ENCODE measurements at regions not wholly inside any gene's neighbourhood (a gene's known extent, or its start where the extent isn't known, plus 50 kb on each side); places are given as distances from the start of the nearest gene placed in this dataset.

DNA sequence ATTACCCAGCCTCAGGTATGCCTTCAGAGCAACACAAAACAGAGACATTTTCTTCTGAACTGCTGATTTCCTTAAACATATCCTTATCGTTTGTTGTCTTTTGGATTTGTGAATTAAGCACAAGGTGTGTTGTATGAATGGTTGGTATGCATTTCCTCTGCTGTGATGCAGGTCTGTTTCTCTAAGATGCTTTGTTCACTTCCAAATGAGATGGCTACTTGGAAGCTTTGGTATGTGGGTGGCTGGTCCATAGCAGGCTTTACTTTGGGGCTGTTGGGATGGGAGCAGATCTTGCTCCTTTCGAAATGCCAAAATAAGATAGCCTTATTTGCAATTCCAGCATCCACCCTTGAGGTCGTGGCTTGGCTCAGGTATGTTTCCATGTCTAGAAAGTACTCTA, 257.2 kb downstream of the INSIG2 start:
- H3K27me3 ChIP-seq (ENCODE audit: insufficient read depth, low read depth, low read length), result no peaks in the 10 kb centered on the region
- H3K27ac ChIP-seq (ENCODE audit: low read length), result no peak overlapping the region
- no peaks in the 10 kb centered on the region for H3K36me3 ChIP-seq (ENCODE audit: insufficient read depth, low read length)
- H3F3A ChIP-seq (ENCODE audit: insufficient read depth, low read length, poor library complexity, severe bottlenecking), result no peaks in the 10 kb centered on the region
- no peak overlapping the region for H2AFZ ChIP-seq (ENCODE audit: low read depth, low read length)
- H3K79me2 ChIP-seq (replicated peaks; ENCODE audit: insufficient read depth, low read length), result no peaks in the 10 kb centered on the region
- H3K4me3 ChIP-seq (ENCODE audit: low read length), result no peak overlapping the region
- TF ChIP-seq POLR2AphosphoS5 (IDR thresholded peaks at IDR 0.05) (no peak), EP300 (conservative IDR thresholded peaks at IDR 0.05; ENCODE audit: poor library complexity, severe bottlenecking) (no peak), RAD21 (conservative IDR thresholded peaks at IDR 0.05) (no peak), EZH2 (IDR thresholded peaks at IDR 0.05; ENCODE audit: borderline replicate concordance, insufficient read depth, low read length, poor library complexity, severe bottlenecking) (no peak), SMC3 (conservative IDR thresholded peaks at IDR 0.05; ENCODE audit: poor library complexity) (no peak), TAF1 (IDR thresholded peaks at IDR 0.05; ENCODE audit: low read depth) (no peak), MXI1 (conservative IDR thresholded peaks at IDR 0.05; ENCODE audit: poor library complexity, severe bottlenecking) (no peak)
- TF ChIP-seq, protein P1, sequence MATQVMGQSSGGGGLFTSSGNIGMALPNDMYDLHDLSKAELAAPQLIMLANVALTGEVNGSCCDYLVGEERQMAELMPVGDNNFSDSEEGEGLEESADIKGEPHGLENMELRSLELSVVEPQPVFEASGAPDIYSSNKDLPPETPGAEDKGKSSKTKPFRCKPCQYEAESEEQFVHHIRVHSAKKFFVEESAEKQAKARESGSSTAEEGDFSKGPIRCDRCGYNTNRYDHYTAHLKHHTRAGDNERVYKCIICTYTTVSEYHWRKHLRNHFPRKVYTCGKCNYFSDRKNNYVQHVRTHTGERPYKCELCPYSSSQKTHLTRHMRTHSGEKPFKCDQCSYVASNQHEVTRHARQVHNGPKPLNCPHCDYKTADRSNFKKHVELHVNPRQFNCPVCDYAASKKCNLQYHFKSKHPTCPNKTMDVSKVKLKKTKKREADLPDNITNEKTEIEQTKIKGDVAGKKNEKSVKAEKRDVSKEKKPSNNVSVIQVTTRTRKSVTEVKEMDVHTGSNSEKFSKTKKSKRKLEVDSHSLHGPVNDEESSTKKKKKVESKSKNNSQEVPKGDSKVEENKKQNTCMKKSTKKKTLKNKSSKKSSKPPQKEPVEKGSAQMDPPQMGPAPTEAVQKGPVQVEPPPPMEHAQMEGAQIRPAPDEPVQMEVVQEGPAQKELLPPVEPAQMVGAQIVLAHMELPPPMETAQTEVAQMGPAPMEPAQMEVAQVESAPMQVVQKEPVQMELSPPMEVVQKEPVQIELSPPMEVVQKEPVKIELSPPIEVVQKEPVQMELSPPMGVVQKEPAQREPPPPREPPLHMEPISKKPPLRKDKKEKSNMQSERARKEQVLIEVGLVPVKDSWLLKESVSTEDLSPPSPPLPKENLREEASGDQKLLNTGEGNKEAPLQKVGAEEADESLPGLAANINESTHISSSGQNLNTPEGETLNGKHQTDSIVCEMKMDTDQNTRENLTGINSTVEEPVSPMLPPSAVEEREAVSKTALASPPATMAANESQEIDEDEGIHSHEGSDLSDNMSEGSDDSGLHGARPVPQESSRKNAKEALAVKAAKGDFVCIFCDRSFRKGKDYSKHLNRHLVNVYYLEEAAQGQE (IDR thresholded peaks at IDR 0.05; ENCODE audit: borderline replicate concordance), result no peak
- TF ChIP-seq, protein P2, sequence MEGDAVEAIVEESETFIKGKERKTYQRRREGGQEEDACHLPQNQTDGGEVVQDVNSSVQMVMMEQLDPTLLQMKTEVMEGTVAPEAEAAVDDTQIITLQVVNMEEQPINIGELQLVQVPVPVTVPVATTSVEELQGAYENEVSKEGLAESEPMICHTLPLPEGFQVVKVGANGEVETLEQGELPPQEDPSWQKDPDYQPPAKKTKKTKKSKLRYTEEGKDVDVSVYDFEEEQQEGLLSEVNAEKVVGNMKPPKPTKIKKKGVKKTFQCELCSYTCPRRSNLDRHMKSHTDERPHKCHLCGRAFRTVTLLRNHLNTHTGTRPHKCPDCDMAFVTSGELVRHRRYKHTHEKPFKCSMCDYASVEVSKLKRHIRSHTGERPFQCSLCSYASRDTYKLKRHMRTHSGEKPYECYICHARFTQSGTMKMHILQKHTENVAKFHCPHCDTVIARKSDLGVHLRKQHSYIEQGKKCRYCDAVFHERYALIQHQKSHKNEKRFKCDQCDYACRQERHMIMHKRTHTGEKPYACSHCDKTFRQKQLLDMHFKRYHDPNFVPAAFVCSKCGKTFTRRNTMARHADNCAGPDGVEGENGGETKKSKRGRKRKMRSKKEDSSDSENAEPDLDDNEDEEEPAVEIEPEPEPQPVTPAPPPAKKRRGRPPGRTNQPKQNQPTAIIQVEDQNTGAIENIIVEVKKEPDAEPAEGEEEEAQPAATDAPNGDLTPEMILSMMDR (IDR thresholded peaks at IDR 0.05; ENCODE audit: poor library complexity, severe bottlenecking), result no peak
- no peak overlapping the region for H3K9ac ChIP-seq (ENCODE audit: low read length)
- no peaks in the 10 kb centered on the region for H3K9me2 ChIP-seq (ENCODE audit: insufficient read depth, low read length)
- H4K20me1 ChIP-seq (ENCODE audit: insufficient read depth), result no peaks in the 10 kb centered on the region
- H3K9me3 ChIP-seq (ENCODE audit: low read length), result no peaks in the 10 kb centered on the region
- no peak overlapping the region for H3K4me2 ChIP-seq (ENCODE audit: low read length)

GRCh38 chr2:118340103-118340502, 251.8 kb downstream of the INSIG2 start:
- no peak overlapping the region for H3K27ac ChIP-seq (ENCODE audit: low read length)

More at GRCh38 chr2:118340103-118340502, 251.8 kb downstream of the INSIG2 start:
- no peak overlapping the region for H3K4me3 ChIP-seq (ENCODE audit: low read length)
- H3K9ac ChIP-seq (ENCODE audit: low read length), result no peak overlapping the region
- no peaks in the 10 kb centered on the region for H4K20me1 ChIP-seq (ENCODE audit: insufficient read depth)
- TF ChIP-seq TAF1 (IDR thresholded peaks at IDR 0.05; ENCODE audit: low read depth) (no peak), SMC3 (conservative IDR thresholded peaks at IDR 0.05; ENCODE audit: poor library complexity) (no peak), RAD21 (conservative IDR thresholded peaks at IDR 0.05) (no peak), EP300 (conservative IDR thresholded peaks at IDR 0.05; ENCODE audit: poor library complexity, severe bottlenecking) (no peak), MXI1 (conservative IDR thresholded peaks at IDR 0.05; ENCODE audit: poor library complexity, severe bottlenecking) (no peak), EZH2 (IDR thresholded peaks at IDR 0.05; ENCODE audit: borderline replicate concordance, insufficient read depth, low read length, poor library complexity, severe bottlenecking) (no peak), POLR2AphosphoS5 (IDR thresholded peaks at IDR 0.05) (no peak)
- TF ChIP-seq, protein P1 (IDR thresholded peaks at IDR 0.05; ENCODE audit: borderline replicate concordance), result no peak
- TF ChIP-seq, protein P2 (IDR thresholded peaks at IDR 0.05; ENCODE audit: poor library complexity, severe bottlenecking), result no peak
- no peaks in the 10 kb centered on the region for H3F3A ChIP-seq (ENCODE audit: insufficient read depth, low read length, poor library complexity, severe bottlenecking)
- H3K9me2 ChIP-seq (ENCODE audit: insufficient read depth, low read length), result no peaks in the 10 kb centered on the region
- no peaks in the 10 kb centered on the region for H3K27me3 ChIP-seq (ENCODE audit: insufficient read depth, low read depth, low read length)
- no peaks in the 10 kb centered on the region for H3K9me3 ChIP-seq (ENCODE audit: low read length)
- H3K36me3 ChIP-seq (ENCODE audit: insufficient read depth, low read length), result no peaks in the 10 kb centered on the region
- no peak overlapping the region for H3K4me2 ChIP-seq (ENCODE audit: low read length)
- no peak overlapping the region for H2AFZ ChIP-seq (ENCODE audit: low read depth, low read length)
- H3K79me2 ChIP-seq (replicated peaks; ENCODE audit: insufficient read depth, low read length), result no peaks in the 10 kb centered on the region
